GM19463 (cell line): ENCODE measurements at regions not wholly inside any gene's neighbourhood (a gene's known extent, or its start where the extent isn't known, plus 50 kb on each side); places are given as distances from the start of the nearest gene placed in this dataset.
"Not testable (repeated sequence)": the region's sequence is repeated elsewhere in the genome, so short reads cannot be mapped to it uniquely, and the experiment has no call there.

Experiments used
- ATAC-seq: cut with Tn5 transposase; IDR thresholded peaks from one replicate; pipeline ENCODE4 v1.9.1; 2021; ENCODE audit warnings: mild to moderate bottlenecking, moderate library complexity; ENCODE audit not compliant: unreplicated experiment

- ATAC-seq = no peak
Measured at GRCh38 chr18:46179306-46179705, 75.1 kb downstream of the HAUS1 start.

DNA sequence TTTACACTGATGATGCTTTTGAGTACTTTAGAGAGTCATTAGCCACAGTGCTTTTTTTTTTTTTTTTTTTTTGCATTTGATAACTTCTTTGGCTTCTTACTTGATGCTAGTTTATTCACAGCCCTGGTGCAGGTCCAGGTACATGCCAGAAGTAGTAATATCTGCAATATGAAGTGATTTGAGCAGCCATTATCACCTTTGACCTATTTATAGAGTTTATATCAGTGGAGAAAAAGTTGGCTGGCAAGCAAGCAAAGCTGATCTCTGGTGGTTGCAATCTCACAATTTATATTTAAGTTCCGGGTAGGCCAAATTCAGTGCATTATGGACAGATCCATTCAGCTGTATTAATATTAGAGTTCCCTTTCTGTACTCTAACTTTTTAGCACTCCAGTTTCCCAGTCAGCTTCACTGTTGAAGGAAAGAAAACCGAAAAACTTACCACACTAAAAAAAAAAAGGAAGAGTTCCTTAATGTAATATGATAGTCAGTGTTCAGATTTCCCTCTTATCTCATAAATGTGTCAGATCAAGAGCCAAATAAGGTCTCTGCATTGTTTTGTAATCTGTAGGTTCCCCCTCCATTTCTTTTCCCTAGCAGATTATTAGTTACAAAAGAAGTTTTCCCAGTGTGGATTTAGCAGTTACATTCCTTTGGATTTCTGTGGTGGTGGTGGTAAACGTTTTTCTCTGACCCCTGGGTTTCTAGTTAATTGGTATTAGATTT is 78.6 kb downstream of the HAUS1 start:
- ATAC-seq = no peak

DNA sequence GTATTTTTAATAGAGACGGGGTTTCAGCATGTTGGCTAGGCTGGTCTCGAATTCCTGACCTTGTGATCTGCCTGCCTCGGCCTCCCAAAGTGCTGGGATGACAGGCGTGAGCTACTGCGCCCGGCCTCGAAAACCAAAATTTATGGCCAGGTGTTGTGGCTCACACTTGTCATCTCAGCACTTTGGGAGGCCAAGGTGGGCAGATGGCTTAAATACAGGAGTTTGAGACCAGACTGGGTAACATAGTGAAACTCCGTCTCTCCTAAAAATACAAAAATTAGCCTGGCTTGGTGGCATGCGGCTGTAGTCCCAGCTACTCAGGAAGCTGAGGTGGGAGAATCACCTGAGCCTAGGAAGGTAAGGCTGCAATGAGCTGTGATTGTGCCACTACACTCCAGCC is 80.1 kb downstream of the HAUS1 start:
- not testable (repeated sequence) for ATAC-seq

- ATAC-seq = no peak
Measured at GRCh38 chr18:46184727-46185126, 80.5 kb downstream of the HAUS1 start.

DNA sequence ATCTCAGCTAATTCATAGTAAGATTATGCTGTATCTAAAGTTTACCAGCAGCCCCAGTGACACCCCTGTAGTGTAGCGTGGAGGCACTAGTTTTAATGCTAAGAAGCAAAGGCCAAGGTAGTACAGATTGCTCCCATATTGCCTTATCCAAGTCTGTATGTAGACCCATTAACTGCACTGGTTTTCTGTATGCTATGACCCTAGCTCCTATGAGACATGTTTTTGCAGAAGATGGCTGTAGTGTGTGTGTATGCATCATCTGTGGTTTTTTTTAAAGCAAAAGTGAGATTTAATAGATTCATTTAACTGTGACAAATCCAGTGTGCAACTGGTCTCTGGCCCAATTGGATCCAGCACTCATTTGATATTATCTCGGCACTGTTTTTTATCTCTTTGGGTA is 86.5 kb downstream of the HAUS1 start:
- no peak for ATAC-seq

- ATAC-seq = no peak
Measured at GRCh38 chr18:46196627-46197243, 92.5 kb downstream of the HAUS1 start.

DNA sequence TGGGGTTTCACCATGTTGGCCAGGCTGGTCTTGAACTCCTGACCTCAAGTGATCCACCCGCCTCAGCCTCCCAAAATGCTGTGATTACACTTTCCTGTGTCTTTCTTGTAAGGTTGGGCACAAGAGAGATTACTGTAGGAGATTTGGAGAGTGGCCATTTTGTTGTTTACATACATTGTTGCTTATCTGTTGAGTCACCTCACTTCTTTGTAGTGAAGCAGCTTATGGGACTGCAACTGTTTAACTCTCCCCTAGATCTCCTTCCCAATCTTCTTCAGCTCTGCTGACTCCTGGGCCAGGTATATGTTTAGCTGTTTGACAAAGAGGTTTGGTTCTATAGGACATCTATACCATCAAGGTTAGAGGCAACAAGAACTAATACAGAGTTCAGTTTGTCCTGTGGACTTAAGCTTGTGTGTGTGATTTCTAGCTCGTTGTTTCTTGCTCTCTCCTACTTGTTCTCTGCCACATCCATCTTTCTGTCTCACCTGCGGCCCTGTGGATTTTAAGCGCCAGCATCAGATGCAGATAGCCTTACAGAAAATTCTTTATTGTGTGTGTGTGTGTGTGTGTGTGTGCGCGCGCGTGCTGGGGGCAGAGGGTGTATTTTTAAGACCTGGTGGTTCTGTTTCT is 95.4 kb downstream of the HAUS1 start:
- no peak for ATAC-seq

GRCh38 chr18:46200178-46201055 is 96.2 kb downstream of the HAUS1 start:
- not testable (repeated sequence) for ATAC-seq

- no peak for ATAC-seq
Measured at GRCh38 chr18:46204143-46204542, 100.0 kb downstream of the HAUS1 start.

GRCh38 chr18:46207985-46208384 is 103.8 kb downstream of the HAUS1 start:
- ATAC-seq = no peak

GRCh38 chr18:46209161-46209560 is 105.0 kb downstream of the HAUS1 start:
- ATAC-seq = no peak

GRCh38 chr18:46211816-46212215 is 107.6 kb downstream of the HAUS1 start:
- ATAC-seq = no peak

DNA sequence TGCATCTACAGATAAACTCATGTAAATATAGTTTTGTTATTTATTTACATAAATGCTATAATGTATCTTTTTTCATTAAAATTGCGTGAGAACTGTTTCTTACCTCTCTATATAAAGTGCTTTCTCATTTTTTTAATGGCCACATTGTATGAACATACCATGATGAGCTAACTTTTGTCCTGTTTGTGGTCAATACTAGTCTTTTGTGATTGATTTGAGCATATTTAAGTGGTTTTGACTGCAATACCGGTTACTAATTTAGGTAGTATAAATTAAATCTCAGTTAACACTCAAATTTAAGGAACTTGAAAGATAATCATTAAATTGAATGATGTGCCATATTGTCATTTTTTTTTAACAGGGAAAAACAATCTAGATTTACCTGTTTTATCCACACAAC is 108.2 kb downstream of the HAUS1 start:
- no peak for ATAC-seq

DNA sequence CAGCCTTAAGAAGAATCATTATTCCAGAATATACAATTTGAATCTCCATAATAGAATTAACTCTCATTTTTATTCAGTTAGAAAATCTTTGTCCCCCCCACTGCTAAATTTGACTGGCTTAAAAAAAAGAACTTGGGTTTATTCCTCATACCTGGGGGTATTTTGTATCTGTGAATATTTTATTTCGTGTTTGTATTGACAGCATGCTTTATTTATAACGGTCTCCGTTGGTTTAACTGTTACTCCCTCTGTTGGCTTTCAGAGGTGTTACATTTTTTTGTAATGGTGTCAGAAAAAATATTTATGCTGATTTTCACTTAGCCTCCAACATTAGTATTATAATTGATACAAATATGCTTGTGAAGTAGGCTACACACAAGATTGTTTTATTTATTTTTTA is 109.1 kb downstream of the HAUS1 start:
- ATAC-seq = no peak

GRCh38 chr18:46214435-46214834 is 110.2 kb downstream of the HAUS1 start:
- no peak for ATAC-seq

DNA sequence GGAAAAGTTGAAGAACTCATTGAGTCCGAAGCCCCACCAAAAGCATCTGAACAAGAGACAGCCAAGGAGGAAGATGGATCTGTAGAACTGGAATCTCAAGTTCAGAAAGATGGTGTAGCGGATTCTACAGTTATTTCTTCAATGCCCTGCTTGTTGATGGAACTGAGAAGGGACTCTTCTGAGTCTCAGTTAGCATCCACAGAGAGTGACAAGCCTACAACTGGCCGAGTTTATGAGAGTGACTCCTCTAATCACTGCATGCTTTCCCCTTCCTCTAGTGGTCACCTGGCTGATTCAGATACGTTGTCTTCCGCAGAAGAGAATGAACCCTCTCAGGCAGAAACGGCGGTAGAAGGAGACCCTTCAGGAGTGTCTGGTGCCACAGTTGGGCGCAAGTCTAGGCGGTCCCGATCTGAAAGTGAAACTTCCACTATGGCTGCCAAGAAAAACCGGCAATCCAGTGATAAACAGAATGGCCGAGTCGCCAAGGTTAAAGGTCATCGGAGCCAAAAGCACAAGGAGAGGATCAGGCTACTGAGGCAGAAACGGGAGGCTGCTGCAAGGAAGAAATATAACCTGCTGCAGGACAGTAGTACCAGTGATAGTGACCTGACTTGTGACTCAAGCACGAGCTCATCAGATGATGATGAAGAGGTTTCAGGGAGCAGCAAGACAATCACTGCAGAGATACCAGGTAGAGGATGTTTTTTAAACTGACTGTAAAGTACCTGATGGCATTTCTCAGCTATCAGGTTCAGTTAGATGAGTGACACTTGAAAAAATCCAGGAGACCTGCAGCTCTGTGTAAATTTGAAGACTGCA is 111.9 kb downstream of the HAUS1 start:
- ATAC-seq = no peak

DNA sequence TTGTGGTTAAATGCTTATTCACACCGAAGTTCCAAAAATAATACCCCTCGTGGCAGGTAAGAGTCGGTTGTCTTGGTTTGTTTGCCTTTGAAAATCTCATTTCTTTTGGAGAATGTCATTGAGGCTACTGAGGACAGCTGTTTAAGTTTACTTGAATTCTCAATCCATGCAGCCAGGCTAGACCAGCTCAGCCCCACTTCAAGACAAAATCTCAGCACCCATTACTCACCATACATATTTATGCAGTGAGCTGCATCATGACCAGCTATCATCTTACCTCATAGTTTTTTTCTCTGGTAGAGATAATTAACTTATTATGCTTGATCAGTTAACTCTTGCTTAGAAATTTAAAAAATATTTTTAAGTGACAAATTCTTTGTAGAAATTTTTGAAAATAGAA is 115.9 kb downstream of the HAUS1 start:
- no peak for ATAC-seq

DNA sequence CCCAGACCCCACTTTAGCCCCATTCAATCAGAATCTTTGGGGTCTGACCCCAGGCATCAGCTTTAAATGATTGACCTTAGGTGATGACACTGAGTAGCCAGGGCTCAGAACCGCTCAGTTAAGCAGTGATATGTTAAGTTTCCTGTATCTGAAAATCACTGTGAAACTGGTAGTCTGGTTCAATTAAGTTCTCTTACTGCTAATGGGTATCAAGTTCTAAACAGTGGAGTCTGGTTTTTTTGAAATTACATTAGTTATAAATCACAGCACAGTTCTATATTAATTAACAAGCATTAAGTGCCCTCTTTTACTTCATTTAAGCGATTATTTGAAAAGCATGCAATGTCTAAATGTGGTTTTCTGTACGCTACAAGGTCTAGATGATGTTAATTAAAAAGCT is 117.9 kb downstream of the HAUS1 start:
- no peak for ATAC-seq

GRCh38 chr18:46222710-46223360 is 118.7 kb downstream of the HAUS1 start:
- no peak for ATAC-seq

GRCh38 chr18:46224181-46224775 is 120.1 kb downstream of the HAUS1 start:
- no peak for ATAC-seq
